MM.1S (cell line): ENCODE measurements at regions not wholly inside any gene's neighbourhood (a gene's known extent, or its start where the extent isn't known, plus 50 kb on each side); places are given as distances from the start of the nearest gene placed in this dataset.

Experiments used
- EZH2 ChIP-seq: fragments of 300-600 bp; sonication (generic); optimal IDR thresholded peaks from 2 replicates; pipeline ENCODE3; 2017; ENCODE audit warnings: low read depth, mild to moderate bottlenecking, antibody characterized with exemption, low read length, mixed read lengths
- TF ChIP-seq, protein P1 (sequence below): fragments of 300-600 bp; sonication (generic); IDR thresholded peaks from 2 replicates; pipeline ENCODE4 v1.5.1; 2016; ENCODE audit warnings: antibody characterized with exemption, low read length, mixed read lengths

DNA sequence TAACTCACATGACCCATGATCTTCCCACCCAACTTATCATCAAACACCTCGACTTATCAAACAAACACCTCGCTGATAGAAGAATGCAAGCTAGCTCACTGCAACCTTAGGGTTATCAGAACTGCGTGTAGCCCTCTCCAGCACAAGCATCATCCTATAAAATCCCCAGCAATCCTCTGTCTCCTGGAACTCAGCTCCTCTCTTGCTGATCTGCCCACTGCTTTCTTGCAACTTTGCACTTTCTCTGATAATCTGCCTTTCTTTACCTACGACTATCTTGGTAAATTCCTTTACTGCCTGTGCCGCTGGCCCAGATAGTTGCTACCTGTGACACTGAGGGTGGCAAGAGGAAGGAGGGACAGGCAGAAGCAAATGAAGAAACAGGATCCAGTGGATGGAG, 210.9 kb downstream of the ACTR3B start:
- no peak for TF ChIP-seq EZH2
- TF ChIP-seq, protein P1, sequence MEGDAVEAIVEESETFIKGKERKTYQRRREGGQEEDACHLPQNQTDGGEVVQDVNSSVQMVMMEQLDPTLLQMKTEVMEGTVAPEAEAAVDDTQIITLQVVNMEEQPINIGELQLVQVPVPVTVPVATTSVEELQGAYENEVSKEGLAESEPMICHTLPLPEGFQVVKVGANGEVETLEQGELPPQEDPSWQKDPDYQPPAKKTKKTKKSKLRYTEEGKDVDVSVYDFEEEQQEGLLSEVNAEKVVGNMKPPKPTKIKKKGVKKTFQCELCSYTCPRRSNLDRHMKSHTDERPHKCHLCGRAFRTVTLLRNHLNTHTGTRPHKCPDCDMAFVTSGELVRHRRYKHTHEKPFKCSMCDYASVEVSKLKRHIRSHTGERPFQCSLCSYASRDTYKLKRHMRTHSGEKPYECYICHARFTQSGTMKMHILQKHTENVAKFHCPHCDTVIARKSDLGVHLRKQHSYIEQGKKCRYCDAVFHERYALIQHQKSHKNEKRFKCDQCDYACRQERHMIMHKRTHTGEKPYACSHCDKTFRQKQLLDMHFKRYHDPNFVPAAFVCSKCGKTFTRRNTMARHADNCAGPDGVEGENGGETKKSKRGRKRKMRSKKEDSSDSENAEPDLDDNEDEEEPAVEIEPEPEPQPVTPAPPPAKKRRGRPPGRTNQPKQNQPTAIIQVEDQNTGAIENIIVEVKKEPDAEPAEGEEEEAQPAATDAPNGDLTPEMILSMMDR = no peak
